ENCODE measurements at regions not wholly inside any gene's neighbourhood (a gene's known extent, or its start where the extent isn't known, plus 50 kb on each side); places are given as distances from the start of the nearest gene placed in this dataset.

- TF ChIP-seq CHD7 (IDR thresholded peaks at IDR 0.05; ENCODE audit: insufficient replicate concordance, low read length) (no peak), POLR2A (IDR thresholded peaks at IDR 0.05; ENCODE audit: control extremely low read depth in 1 of 2, low read depth in 2 of 2, low read length in 2 of 2) (no peak), NANOG (IDR thresholded peaks at IDR 0.05; ENCODE audit: insufficient read depth, low read depth, low read length, poor library complexity, severe bottlenecking) (no peak)
Observed at GRCh38 chr6:80642452-80642851, 536.0 kb downstream of the BCKDHB start (continued).

All from H1 (cell line).